Stomach (tissue), 8 donors: ENCODE measurements at regions not wholly inside any gene's neighbourhood (a gene's known extent, or its start where the extent isn't known, plus 50 kb on each side); places are given as distances from the start of the nearest gene placed in this dataset.
"Not testable (repeated sequence)": the region's sequence is repeated elsewhere in the genome, so short reads cannot be mapped to it uniquely, and the experiment has no call there.

Source experiments
- DNase-seq, 2 donors: peaks; one replicate each; pipeline versions ENCODE4 v3.0.0 to v3.0.0-alpha.2; 2013 to 2019
- H3K27ac ChIP-seq, 5 donors: fragments of 200-600 bp in 4 of 5; sonication (generic) in 4 of 5; one replicate each; pipeline ENCODE4 v1.5.1; 2013 to 2019; ENCODE audit warnings: mild to moderate bottlenecking in 1 of 5, moderate library complexity in 1 of 5
- H3K27me3 ChIP-seq, 3 donors: fragments of 200-600 bp; sonication (generic); one replicate each; pipeline ENCODE4 v1.5.1; 2017 to 2019; ENCODE audit warnings: mixed run types in 1 of 3
- H3K36me3 ChIP-seq, 4 donors: fragments of 200-600 bp; sonication (generic); 1 replicate in 3 of 4; 2 replicates in 1 of 4; pipeline ENCODE4 v1.5.1; 2016 to 2019
- H3K4me1 ChIP-seq, 4 donors: fragments of 200-600 bp; sonication (generic); one replicate each; pipeline ENCODE4 v1.5.1; 2016 to 2019
- H3K4me3 ChIP-seq, 4 donors: fragments of 200-600 bp; sonication (generic) in 3 of 4; one replicate each; pipeline ENCODE4 v1.5.1; 2016 to 2019; ENCODE audit warnings: mild to moderate bottlenecking in 1 of 4
- H3K9me3 ChIP-seq, 4 donors: fragments of 200-600 bp; sonication (generic); one replicate each; pipeline ENCODE4 v1.5.1; 2016 to 2019
- CTCF ChIP-seq, 7 experiments: fragments of 450-650 bp in 4 of 7; fragments of 200-600 bp in 3 of 7; sonication (generic) in 3 of 7; IDR thresholded peaks; one replicate each; pipeline ENCODE4 v1.5.1; 2016 to 2019; ENCODE audit warnings: antibody characterized with exemption in 7 of 7, control low read depth in 2 of 7, mild to moderate bottlenecking in 1 of 7
- EP300 ChIP-seq: sonication (generic); formaldehyde crosslinking; IDR thresholded peaks from one replicate; pipeline ENCODE4 v1.6.1; 2017; ENCODE audit warnings: antibody characterized with exemption
- POLR2A ChIP-seq, 4 donors: fragments of 450-650 bp; IDR thresholded peaks; one replicate each; pipeline ENCODE4 v1.6.1; 2016; ENCODE audit warnings: antibody characterized with exemption in 4 of 4, control low read depth in 2 of 4, mild to moderate bottlenecking in 1 of 4, moderate library complexity in 1 of 4
- POLR2AphosphoS5 ChIP-seq, 3 donors: sonication (generic); formaldehyde crosslinking; IDR thresholded peaks; one replicate each; pipeline ENCODE4 v1.6.1; 2016; ENCODE audit warnings: antibody characterized with exemption in 3 of 3
- WGBS, 5 donors: extraction: QIAGEN DNeasy Blood & Tissue Kit in 3 of 5; methylation state at CpG; one replicate each; pipeline versions ENCODE4 v1.1.5 to v1.1.7; 2013 to 2018; 5-methylcytosine and 5-hydroxymethylcytosine counted together
- intact Hi-C: fragments of 100-400 bp; cut with DNase I; formaldehyde crosslinking; loops from one replicate; pipeline ENCODE4 v1.15.1; 2023; ENCODE audit warnings: low total_unique reads
- donor health status: healthy with polysubstance abuse.
- donor health status: Bipolar disorder and iron deficiency.
- donor health status: healthy.

GRCh38 chr2:146385031-146385430 is 1459.8 kb upstream of the ACVR2A start:
- H3K36me3 ChIP-seq: no peaks in the 10 kb centered on the region
- no peak for TF ChIP-seq EP300
- TF ChIP-seq POLR2AphosphoS5 (IDR thresholded peaks at IDR 0.05): no peak
- TF ChIP-seq CTCF (IDR thresholded peaks at IDR 0.05): no peak
- no peak for TF ChIP-seq POLR2A (IDR thresholded peaks at IDR 0.05)
- H3K9me3 ChIP-seq: no peaks in the 10 kb centered on the region
- DNase-seq: no peak
- WGBS, 5 donors: 76 to 82% (median 78%) methylated on average over 5 of the region's 5 CpGs
- H3K27me3 ChIP-seq: no peaks in the 10 kb centered on the region
- intact Hi-C loops: no loop called here
- H3K4me1 ChIP-seq: no peaks in the 10 kb centered on the region
- no peak overlapping the region for H3K4me3 ChIP-seq
- no peak overlapping the region for H3K27ac ChIP-seq

- H3K27me3 ChIP-seq: no peaks in the 10 kb centered on the region
- H3K36me3 ChIP-seq: no peaks in the 10 kb centered on the region
- H3K4me1 ChIP-seq: no peaks in the 10 kb centered on the region
- H3K27ac ChIP-seq: no peak overlapping the region
- WGBS, 5 donors: 69 to 83% (median 79%) methylated on average over 4 of the region's 4 CpGs
- no peak for DNase-seq
- peaks cover 0 to 4% (median 0%) of the 10 kb centered on the region in 4 donors for H3K9me3 ChIP-seq
- TF ChIP-seq CTCF (IDR thresholded peaks at IDR 0.05): no peak
- TF ChIP-seq POLR2AphosphoS5 (IDR thresholded peaks at IDR 0.05): no peak
- TF ChIP-seq EP300: no peak
- no peak for TF ChIP-seq POLR2A (IDR thresholded peaks at IDR 0.05)
- H3K4me3 ChIP-seq: no peak overlapping the region
- intact Hi-C loops: no loop called here
Measured at GRCh38 chr2:146376511-146377064, 1468.2 kb upstream of the ACVR2A start.

GRCh38 chr2:146374505-146374904 is 1470.3 kb upstream of the ACVR2A start:
- WGBS, 5 donors: 70 to 93% (median 83%) methylated on average over 1 of the region's 1 CpG
- Histone ChIP-seq H3K36me3 (no peaks in the 10 kb centered on the region), H3K9me3 (peaks cover 0 to 4% (median 0%) of the 10 kb centered on the region in 4 donors), H3K4me1 (no peaks in the 10 kb centered on the region), H3K27me3 (no peaks in the 10 kb centered on the region), H3K27ac (no peak overlapping the region), H3K4me3 (no peak overlapping the region)
- TF ChIP-seq CTCF (IDR thresholded peaks at IDR 0.05) (no peak), POLR2A (IDR thresholded peaks at IDR 0.05) (no peak), EP300 (no peak)
- DNase-seq: no peak
- intact Hi-C loops: no loop called here

GRCh38 chr2:146371364-146371763 is 1473.5 kb upstream of the ACVR2A start:
- intact Hi-C loops, H3K27me3 ChIP-seq, H3K27ac ChIP-seq, DNase-seq, H3K36me3 ChIP-seq, H3K4me3 ChIP-seq, H3K9me3 ChIP-seq, H3K4me1 ChIP-seq: not testable (repeated sequence)
- 82 to 96% (median 88%) methylated on average over 1 of the region's 1 CpG for WGBS, 5 donors

GRCh38 chr2:146370826-146371225 is 1474.0 kb upstream of the ACVR2A start:
- Histone ChIP-seq H3K4me3 (no peak overlapping the region), H3K36me3 (no peaks in the 10 kb centered on the region), H3K9me3 (peaks cover 0 to 4% (median 0%) of the 10 kb centered on the region in 4 donors), H3K27ac (no peak overlapping the region), H3K27me3 (no peaks in the 10 kb centered on the region), H3K4me1 (no peaks in the 10 kb centered on the region)
- intact Hi-C loops: no loop called here
- DNase-seq: no peak
- TF ChIP-seq CTCF (IDR thresholded peaks at IDR 0.05) (no peak), POLR2AphosphoS5 (IDR thresholded peaks at IDR 0.05) (no peak), EP300 (no peak), POLR2A (IDR thresholded peaks at IDR 0.05) (no peak)
